GM10266 (cell line): ENCODE measurements at regions not wholly inside any gene's neighbourhood (a gene's known extent, or its start where the extent isn't known, plus 50 kb on each side); places are given as distances from the start of the nearest gene placed in this dataset.

Experiments
- DNase-seq: peaks from one replicate; pipeline ENCODE4 v3.0.0; 2012; ENCODE audit errors: extremely low spot score
- TF ChIP-seq, protein P1 (sequence below): IDR thresholded peaks from 2 replicates; pipeline ENCODE4 v1.5.1; 2012; ENCODE audit warnings: mild to moderate bottlenecking, low read depth; ENCODE audit not compliant: control insufficient read depth, insufficient read depth; ENCODE audit errors: missing control alignments

DNA sequence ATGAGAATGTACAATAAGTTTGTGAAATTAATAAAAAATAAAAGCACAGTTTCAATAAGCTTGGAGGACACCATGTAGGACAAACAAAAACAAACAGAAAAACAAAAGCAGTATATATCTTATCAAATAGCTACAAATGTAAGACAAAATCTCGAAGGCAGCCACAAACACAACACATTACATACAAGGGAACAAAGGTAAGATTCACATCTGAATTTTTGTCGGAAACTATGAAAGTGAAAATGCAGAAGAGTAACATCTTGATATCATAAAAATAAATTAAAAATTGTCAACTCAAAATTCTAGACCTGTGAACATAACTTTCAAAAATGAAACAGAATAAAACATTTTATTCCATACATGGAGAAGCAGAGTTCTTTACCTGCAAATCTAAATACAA is 1049.5 kb upstream of the ADGRL2 start:
- DNase-seq = no peak
- TF ChIP-seq, protein P1, sequence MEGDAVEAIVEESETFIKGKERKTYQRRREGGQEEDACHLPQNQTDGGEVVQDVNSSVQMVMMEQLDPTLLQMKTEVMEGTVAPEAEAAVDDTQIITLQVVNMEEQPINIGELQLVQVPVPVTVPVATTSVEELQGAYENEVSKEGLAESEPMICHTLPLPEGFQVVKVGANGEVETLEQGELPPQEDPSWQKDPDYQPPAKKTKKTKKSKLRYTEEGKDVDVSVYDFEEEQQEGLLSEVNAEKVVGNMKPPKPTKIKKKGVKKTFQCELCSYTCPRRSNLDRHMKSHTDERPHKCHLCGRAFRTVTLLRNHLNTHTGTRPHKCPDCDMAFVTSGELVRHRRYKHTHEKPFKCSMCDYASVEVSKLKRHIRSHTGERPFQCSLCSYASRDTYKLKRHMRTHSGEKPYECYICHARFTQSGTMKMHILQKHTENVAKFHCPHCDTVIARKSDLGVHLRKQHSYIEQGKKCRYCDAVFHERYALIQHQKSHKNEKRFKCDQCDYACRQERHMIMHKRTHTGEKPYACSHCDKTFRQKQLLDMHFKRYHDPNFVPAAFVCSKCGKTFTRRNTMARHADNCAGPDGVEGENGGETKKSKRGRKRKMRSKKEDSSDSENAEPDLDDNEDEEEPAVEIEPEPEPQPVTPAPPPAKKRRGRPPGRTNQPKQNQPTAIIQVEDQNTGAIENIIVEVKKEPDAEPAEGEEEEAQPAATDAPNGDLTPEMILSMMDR = no peak

DNA sequence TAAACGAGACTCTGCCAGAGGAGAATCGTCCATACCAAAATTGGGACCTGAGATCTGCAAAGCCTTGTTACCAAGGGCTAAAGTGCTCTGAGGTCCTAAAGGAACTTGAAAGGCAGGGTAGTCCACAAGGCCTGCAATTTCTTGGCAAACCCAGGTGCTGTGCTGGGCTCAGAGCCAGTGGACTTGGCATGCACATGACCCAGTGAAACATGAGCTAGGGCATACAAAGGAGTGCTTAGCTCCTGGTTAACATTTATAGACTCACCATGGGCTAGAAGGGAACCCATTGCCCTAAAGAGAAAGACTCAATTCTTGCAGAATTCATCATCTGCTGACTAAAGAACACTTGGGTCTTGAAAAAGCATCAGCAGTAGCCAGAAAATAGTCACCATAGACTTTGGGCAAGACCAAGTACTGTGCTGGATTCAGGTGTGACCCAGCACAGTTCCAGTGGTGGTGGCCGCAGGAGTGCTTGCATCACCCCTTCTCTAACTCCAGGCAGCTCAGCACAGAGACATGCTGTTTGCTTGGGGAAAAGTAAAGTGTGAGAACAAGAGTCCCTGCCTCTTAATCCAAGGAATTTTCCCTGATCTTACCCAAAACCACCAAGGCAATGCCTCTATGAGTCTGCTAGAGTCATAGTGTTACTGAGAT is 1069.4 kb upstream of the ADGRL2 start:
- TF ChIP-seq, protein P1 = no peak
- no peak for DNase-seq

DNA sequence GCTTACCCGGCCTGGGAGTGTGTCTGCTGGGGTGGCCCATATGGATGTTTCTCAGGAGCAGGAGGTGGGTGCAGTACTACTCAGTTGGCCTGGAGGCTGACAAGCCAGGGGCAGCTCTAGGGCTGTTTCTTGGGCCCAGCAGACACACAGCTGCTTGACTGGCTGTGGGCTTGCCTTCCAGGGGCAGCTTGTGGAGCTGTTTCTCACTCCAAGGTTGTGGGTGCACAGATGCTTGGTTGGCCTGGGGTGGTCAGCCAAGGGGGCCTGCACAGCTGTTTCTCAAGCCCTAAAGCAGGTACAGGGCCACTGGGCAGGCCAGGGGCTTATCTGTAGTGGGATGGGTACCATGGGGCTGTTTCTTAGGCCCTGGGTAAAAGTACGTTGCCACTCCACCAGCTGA is 1078.1 kb upstream of the ADGRL2 start:
- TF ChIP-seq, protein P1 = no peak
- no peak for DNase-seq

DNA sequence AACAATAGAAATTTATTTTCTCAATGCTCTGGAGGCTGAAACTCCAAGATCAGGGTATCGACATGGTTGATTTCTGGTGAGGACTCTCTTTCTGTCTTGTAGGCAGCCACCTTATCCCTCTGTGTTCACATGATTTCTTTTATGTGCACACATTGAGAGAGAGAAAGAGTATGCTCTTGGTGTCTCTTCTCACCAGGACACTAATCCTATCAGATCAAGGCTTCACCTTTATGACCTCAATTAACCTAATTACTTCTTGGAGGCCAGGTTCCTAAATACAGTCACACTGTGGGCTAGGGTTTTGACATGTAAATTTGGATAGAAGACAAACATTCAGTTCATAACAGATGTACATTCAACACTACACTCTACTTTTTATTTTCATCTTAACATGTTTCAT is 1094.2 kb upstream of the ADGRL2 start:
- no peak for DNase-seq
- TF ChIP-seq, protein P1 = no peak

DNA sequence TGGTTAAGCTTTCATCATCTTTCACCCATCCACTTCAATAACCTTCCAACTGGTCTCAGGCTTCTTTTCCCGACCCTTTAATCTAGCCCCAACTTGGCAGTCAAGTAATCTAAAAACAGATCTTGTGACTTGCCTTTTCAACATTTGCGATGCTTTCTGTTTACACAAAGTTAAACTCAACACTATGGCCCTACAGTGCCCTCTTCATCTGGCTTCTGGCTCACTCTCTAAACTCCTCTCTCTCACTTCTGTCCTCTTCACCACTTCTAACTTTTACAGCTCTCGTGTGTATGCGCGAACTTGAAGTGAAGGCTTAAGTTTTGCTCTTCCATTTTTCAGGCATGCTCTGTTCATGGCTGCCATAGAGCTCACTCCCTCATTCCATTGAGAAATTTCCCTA is 1122.3 kb upstream of the ADGRL2 start:
- TF ChIP-seq, protein P1 = no peak
- DNase-seq = no peak

DNA sequence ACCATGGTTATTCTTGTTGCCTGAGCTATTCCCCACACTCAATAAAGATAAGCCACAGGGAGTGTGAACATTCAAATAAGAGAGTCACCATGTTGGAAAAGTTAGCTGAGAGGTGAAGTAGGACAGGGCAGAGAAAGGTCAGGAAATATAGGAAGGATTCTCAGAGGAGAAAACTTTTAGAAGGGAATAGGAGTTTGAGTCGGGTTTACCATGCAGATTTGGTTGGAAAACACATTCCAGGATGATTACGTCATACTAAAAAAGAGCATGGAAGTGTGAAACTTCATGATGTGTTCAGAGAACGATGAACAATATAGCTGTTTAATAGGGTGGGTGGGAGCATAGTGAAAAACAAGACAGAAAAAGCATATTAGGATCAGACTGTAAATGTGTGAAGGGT is 1125.3 kb upstream of the ADGRL2 start:
- TF ChIP-seq, protein P1 = no peak
- no peak for DNase-seq

DNA sequence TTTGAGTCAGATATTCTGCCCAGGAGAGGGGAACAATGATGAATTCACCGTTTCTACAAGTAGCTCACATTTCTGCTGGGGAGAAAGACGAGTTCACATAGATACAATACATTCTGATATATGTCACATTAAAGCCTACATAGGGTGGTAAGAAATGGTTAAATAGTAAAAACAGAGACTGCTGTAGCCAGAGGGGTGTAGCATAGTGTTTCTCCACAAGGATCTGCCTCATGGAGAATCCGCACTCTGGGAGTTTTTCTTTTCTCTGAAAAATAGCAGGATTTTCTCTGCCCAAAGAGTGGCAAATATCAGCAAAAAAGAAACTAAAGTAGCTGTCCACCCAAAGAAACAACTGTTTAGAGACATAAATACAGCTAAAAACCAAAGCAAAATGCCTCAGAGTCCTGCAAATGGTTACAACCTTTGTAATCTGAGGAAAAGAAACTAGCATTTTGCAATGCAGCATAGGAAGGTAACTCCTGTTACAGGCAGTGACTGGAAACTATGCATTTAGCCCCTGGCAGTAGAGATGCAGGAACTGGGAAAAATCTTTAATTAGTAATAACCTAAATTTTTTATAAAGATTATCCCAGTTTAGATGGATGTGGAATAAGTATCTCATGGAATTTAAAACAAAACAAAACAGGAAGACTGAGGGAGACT is 1126.7 kb upstream of the ADGRL2 start:
- no peak for DNase-seq
- TF ChIP-seq, protein P1 = no peak
